ENCODE measurements at regions not wholly inside any gene's neighbourhood (a gene's known extent, or its start where the extent isn't known, plus 50 kb on each side); places are given as distances from the start of the nearest gene placed in this dataset.
"Not testable (repeated sequence)": the region's sequence is repeated elsewhere in the genome, so short reads cannot be mapped to it uniquely, and the experiment has no call there.

DNA sequence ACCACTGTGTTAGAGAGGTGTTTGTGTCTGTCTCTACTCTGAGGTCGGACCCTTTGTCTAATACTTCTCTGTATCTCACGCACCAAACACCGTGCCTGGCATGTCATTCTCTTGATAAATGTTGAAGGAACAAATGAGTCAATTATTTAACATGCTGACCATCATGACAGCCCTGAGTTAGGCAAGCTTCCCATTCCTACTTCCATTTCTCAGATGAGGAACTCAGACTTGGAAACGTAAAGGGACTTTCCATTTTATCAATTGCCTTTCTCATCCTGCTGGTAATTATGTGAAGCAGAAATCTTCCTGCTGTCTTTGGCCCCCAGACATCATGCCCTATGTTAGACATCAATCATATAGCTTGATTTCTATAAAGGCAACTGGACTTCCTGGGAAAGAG lies 227.0 kb upstream of the ECI2 start:
- no peak overlapping the region for H3K4me3 ChIP-seq (ENCODE audit: low read depth, low read length)
- no peak for DNase-seq (ENCODE audit: low read depth)
- TF ChIP-seq MYC (IDR thresholded peaks at IDR 0.05; ENCODE audit: low read depth, low read length), result no peak
- no peak for TF ChIP-seq POLR2A (IDR thresholded peaks at IDR 0.05; ENCODE audit: extremely low read depth, insufficient read length)
- no peak for TF ChIP-seq CTCF (IDR thresholded peaks at IDR 0.05; ENCODE audit: low read depth, low read length)
- TF ChIP-seq, protein P1, sequence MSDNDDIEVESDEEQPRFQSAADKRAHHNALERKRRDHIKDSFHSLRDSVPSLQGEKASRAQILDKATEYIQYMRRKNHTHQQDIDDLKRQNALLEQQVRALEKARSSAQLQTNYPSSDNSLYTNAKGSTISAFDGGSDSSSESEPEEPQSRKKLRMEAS (IDR thresholded peaks at IDR 0.05; ENCODE audit: low read depth, low read length), result no peak

GRCh38 chr6:4360920-4361319 lies 225.5 kb upstream of the ECI2 start:
- H3K4me3 ChIP-seq (ENCODE audit: low read depth, low read length), result no peak overlapping the region
- TF ChIP-seq MYC (IDR thresholded peaks at IDR 0.05; ENCODE audit: low read depth, low read length), result no peak
- TF ChIP-seq POLR2A (IDR thresholded peaks at IDR 0.05; ENCODE audit: extremely low read depth, insufficient read length), result no peak
- TF ChIP-seq, protein P1 (IDR thresholded peaks at IDR 0.05; ENCODE audit: low read depth, low read length), result no peak
- no peak for TF ChIP-seq CTCF (IDR thresholded peaks at IDR 0.05; ENCODE audit: low read depth, low read length)
- no peak for DNase-seq (ENCODE audit: low read depth)

DNA sequence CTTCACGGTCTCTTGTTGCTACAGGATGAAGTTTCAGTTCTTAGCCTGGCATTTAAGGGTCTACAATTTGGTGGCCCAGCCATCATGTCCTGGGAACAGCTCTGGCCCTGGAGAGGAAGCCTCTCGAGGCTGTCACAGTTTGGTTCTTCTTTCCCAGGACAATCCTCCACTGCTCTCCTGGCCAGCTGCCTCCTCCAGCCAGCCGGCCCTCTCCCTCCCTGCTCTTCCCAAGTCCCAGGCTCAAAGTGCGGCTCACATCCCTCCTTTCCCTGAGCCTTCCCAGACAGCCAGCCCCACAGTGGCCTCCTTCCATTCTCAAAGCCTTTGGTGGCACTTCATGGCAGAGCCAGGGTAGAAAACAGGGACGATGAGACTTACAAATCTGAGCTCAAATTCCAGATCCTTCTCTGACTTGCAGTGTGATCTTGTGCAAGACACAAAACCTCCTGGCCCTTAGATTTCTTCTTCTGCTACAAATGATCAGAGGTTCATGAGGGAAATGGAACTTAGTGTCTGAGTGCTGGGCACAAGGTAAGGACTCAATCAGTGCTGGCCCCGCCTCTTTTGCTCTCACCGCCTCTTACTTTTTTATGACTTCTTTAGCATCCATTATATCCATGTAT lies 223.8 kb upstream of the ECI2 start:
- DNase-seq (ENCODE audit: low read depth), result no peak
- H3K4me3 ChIP-seq (ENCODE audit: low read depth, low read length), result no peak overlapping the region

GRCh38 chr6:4358414-4359107 lies 223.2 kb upstream of the ECI2 start:
- DNase-seq (ENCODE audit: low read depth), result peak; percentile 90
- no peak overlapping the region for H3K4me3 ChIP-seq (ENCODE audit: low read depth, low read length)
- TF ChIP-seq, protein P1 (IDR thresholded peaks at IDR 0.05; ENCODE audit: low read depth, low read length), result no peak
- no peak for TF ChIP-seq MYC (IDR thresholded peaks at IDR 0.05; ENCODE audit: low read depth, low read length)
- TF ChIP-seq POLR2A (IDR thresholded peaks at IDR 0.05; ENCODE audit: extremely low read depth, insufficient read length), result no peak
- TF ChIP-seq CTCF (IDR thresholded peaks at IDR 0.05; ENCODE audit: low read depth, low read length), result no peak

More for the DNA sequence above, 223.8 kb upstream of the ECI2 start:
- TF ChIP-seq, protein P1 (IDR thresholded peaks at IDR 0.05; ENCODE audit: low read depth, low read length), result no peak
- TF ChIP-seq CTCF (IDR thresholded peaks at IDR 0.05; ENCODE audit: low read depth, low read length), result no peak
- TF ChIP-seq POLR2A (IDR thresholded peaks at IDR 0.05; ENCODE audit: extremely low read depth, insufficient read length), result no peak
- TF ChIP-seq MYC (IDR thresholded peaks at IDR 0.05; ENCODE audit: low read depth, low read length), result no peak

GRCh38 chr6:4357660-4358152 lies 222.3 kb upstream of the ECI2 start:
- DNase-seq (ENCODE audit: low read depth), result not testable (repeated sequence)

DNA sequence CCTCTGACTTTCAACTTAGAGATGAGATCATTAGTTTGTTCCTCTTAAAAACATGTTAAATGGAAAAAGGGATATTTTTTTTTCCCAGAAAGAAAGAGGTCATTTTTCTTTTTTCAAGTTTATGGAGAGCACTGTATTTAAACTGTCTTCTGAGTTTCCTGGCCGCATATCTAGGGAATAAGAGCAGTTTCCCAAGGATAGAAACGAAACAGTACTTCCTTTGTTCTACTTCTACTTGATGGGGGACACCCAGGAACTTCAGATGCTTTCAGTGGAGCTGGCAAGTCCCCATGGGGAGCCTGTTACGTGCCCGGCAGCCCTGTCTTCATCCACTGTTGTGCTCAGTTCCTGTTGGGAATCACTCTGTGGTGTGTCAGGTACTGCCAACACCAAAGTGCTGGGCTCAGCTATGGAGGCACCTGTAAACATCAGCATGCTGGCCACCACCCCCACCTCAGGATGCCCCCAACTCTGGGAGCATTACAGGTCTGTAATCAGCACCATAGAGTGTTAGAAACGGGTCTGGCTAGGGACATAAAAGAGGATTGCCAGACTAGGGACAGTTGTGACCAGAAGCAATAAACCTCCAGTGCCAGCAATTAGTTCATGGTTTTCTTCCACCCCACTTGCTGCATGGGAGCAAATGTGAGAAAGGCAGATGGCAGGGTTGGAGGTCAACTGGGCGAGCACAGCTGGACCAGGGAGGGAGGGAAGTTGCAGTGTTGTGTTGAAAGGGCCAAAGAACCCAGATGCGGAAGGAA lies 221.7 kb upstream of the ECI2 start:
- H3K4me3 ChIP-seq (ENCODE audit: low read depth, low read length), result no peak overlapping the region
- TF ChIP-seq, protein P1 (IDR thresholded peaks at IDR 0.05; ENCODE audit: low read depth, low read length), result no peak
- TF ChIP-seq CTCF (IDR thresholded peaks at IDR 0.05; ENCODE audit: low read depth, low read length) (no peak), POLR2A (IDR thresholded peaks at IDR 0.05; ENCODE audit: extremely low read depth, insufficient read length) (no peak)
- DNase-seq (ENCODE audit: low read depth), result no peak

More at GRCh38 chr6:4357660-4358152, 222.3 kb upstream of the ECI2 start:
- not testable (repeated sequence) for H3K4me3 ChIP-seq (ENCODE audit: low read depth, low read length)
